GM23338 (cell line): ENCODE measurements at regions not wholly inside any gene's neighbourhood (a gene's known extent, or its start where the extent isn't known, plus 50 kb on each side); places are given as distances from the start of the nearest gene placed in this dataset.

Source experiments
- ATAC-seq: fragments of 200-7000 bp; cut with Tn5 transposase; 3 replicates; pipeline ENCODE4 v1.9.1; 2020
- DNase-seq: peaks from one replicate; pipeline ENCODE4 v3.0.0-alpha.2; 2015; ENCODE audit warnings: low spot score
- H2AFZ ChIP-seq: fragments of 200-600 bp; sonication (generic); 2 replicates; pipeline ENCODE4 v1.8.0; 2016; ENCODE audit warnings: antibody characterized with exemption, mild to moderate bottlenecking, moderate library complexity
- H3F3A ChIP-seq: fragments of 200-600 bp; sonication (generic); replicated peaks from 2 replicates; pipeline ENCODE4 v1.8.0; 2017; ENCODE audit warnings: antibody characterized with exemption, mixed run types, low read depth
- H3K27ac ChIP-seq: fragments of 200-600 bp; sonication (generic); 2 replicates; pipeline ENCODE4 v1.6.1; 2016; ENCODE audit warnings: low read depth
- H3K27me3 ChIP-seq: fragments of 200-600 bp; sonication (generic); 2 replicates; pipeline ENCODE4 v1.8.0; 2016; ENCODE audit warnings: mild to moderate bottlenecking, mixed run types, moderate library complexity; ENCODE audit not compliant: insufficient read depth
- H3K36me3 ChIP-seq: fragments of 200-600 bp; sonication (generic); 2 replicates; pipeline ENCODE4 v1.8.0; 2016; ENCODE audit warnings: mild to moderate bottlenecking; ENCODE audit not compliant: insufficient read depth
- H3K4me1 ChIP-seq: fragments of 200-600 bp; sonication (generic); 2 replicates; pipeline ENCODE4 v1.8.0; 2016; ENCODE audit warnings: mild to moderate bottlenecking, moderate library complexity; ENCODE audit not compliant: insufficient read depth
- H3K4me2 ChIP-seq: fragments of 200-600 bp; sonication (generic); 2 replicates; pipeline ENCODE4 v1.7.1; 2017; ENCODE audit warnings: mixed run types
- H3K4me3 ChIP-seq: fragments of 200-600 bp; sonication (generic); 2 replicates; pipeline ENCODE4 v1.6.1; 2016; ENCODE audit warnings: mixed run types
- H3K79me2 ChIP-seq: fragments of 200-600 bp; sonication (generic); replicated peaks from 2 replicates; pipeline ENCODE4 v1.8.0; 2017; ENCODE audit warnings: mild to moderate bottlenecking; ENCODE audit not compliant: insufficient read depth
- H3K9me2 ChIP-seq: fragments of 200-600 bp; sonication (generic); 2 replicates; pipeline ENCODE4 v1.8.0; 2017; ENCODE audit not compliant: insufficient read depth
- H4K20me1 ChIP-seq: fragments of 200-600 bp; sonication (generic); replicated peaks from 2 replicates; pipeline ENCODE4 v1.8.0; 2017; ENCODE audit warnings: mild to moderate bottlenecking; ENCODE audit not compliant: insufficient read depth
- H3K27ac Mint-ChIP-seq: 2 replicates; pipeline ENCODE4 v1.8.0; 2020; ENCODE audit warnings: inconsistent platforms, mild to moderate bottlenecking, moderate library complexity, mixed read lengths
- H3K27me3 Mint-ChIP-seq: 3 replicates; pipeline ENCODE4 v1.8.0; 2022; ENCODE audit warnings: low read depth, mild to moderate bottlenecking, moderate library complexity, mixed read lengths, inconsistent platforms; ENCODE audit not compliant: insufficient read depth, poor library complexity
- H3K36me3 Mint-ChIP-seq: 3 replicates; pipeline ENCODE4 v1.8.0; 2021; ENCODE audit warnings: low read depth, mild to moderate bottlenecking, inconsistent platforms, moderate library complexity, mixed read lengths
- H3K4me1 Mint-ChIP-seq: 3 replicates; pipeline ENCODE4 v1.8.0; 2020; ENCODE audit warnings: mild to moderate bottlenecking, inconsistent platforms, mixed read lengths
- H3K4me3 Mint-ChIP-seq: 3 replicates; pipeline ENCODE4 v1.8.0; 2021; ENCODE audit warnings: moderate library complexity, mild to moderate bottlenecking, inconsistent platforms, mixed read lengths
- H3K9me3 Mint-ChIP-seq: 3 replicates; pipeline ENCODE4 v1.8.0; 2020; ENCODE audit warnings: moderate library complexity, mild to moderate bottlenecking, inconsistent platforms, mixed read lengths
- CREB1 ChIP-seq: fragments of 250-450 bp; sonication (Bioruptor Pico); IDR thresholded peaks from 2 replicates; pipeline ENCODE4 v1.5.0; 2020; ENCODE audit warnings: low read depth, mild to moderate bottlenecking, moderate library complexity
- CTCF ChIP-seq, 2 experiments: fragments of 200-600 bp in 1 of 2; sonication (generic) in 1 of 2; conservative IDR thresholded peaks; 2 replicates each; pipeline versions ENCODE4 v1.5.1 to v1.6.1; 2016 to 2017; ENCODE audit warnings: antibody characterized with exemption in 2 of 2, low read depth in 2 of 2, mild to moderate bottlenecking in 2 of 2, moderate library complexity in 1 of 2
- ETS1 ChIP-seq: IDR thresholded peaks from 2 replicates; pipeline ENCODE4 v1.6.1; 2016; ENCODE audit warnings: antibody characterized with exemption
- EZH2 ChIP-seq: fragments of 200-600 bp; sonication (generic); IDR thresholded peaks from one replicate; pipeline ENCODE4 v1.8.0; 2017; ENCODE audit warnings: antibody characterized with exemption, mild to moderate bottlenecking, low read depth; ENCODE audit not compliant: unreplicated experiment
- EZH2phosphoT487 ChIP-seq: fragments of 200-600 bp; sonication (generic); IDR thresholded peaks from one replicate; pipeline ENCODE4 v1.8.1; 2018; ENCODE audit warnings: antibody characterized with exemption; ENCODE audit not compliant: unreplicated experiment
- JUNB ChIP-seq: IDR thresholded peaks from one replicate; pipeline ENCODE4 v1.6.1; 2016; ENCODE audit warnings: antibody characterized with exemption; ENCODE audit not compliant: unreplicated experiment
- NANOG ChIP-seq: IDR thresholded peaks from 2 replicates; pipeline ENCODE4 v1.6.1; 2016; ENCODE audit warnings: antibody characterized with exemption, borderline replicate concordance
- POLR2AphosphoS5 ChIP-seq: IDR thresholded peaks from 2 replicates; pipeline ENCODE4 v1.6.1; 2016; ENCODE audit warnings: antibody characterized with exemption, low read depth
- REST ChIP-seq: IDR thresholded peaks from one replicate; pipeline ENCODE4 v1.6.1; 2018; ENCODE audit warnings: antibody characterized with exemption; ENCODE audit not compliant: unreplicated experiment
- STAT1 ChIP-seq: IDR thresholded peaks from one replicate; pipeline ENCODE4 v1.6.1; 2016; ENCODE audit warnings: antibody characterized with exemption; ENCODE audit not compliant: unreplicated experiment
- ZNF114 ChIP-seq: fragments of 250-450 bp; sonication (Bioruptor Pico); IDR thresholded peaks from 2 replicates; pipeline ENCODE4 v1.5.0; 2020; ENCODE audit warnings: mild to moderate bottlenecking, moderate library complexity
- ZNF331 ChIP-seq: fragments of 250-450 bp; sonication (Bioruptor Pico); IDR thresholded peaks from 2 replicates; pipeline ENCODE4 v1.5.0; 2020; ENCODE audit warnings: low read depth, mild to moderate bottlenecking, moderate library complexity
- ZNF462 ChIP-seq: fragments of 250-450 bp; sonication (Bioruptor Pico); IDR thresholded peaks from 2 replicates; pipeline ENCODE4 v1.5.0; 2020; ENCODE audit warnings: mild to moderate bottlenecking, moderate library complexity

GRCh38 chr12:94777936-94778335 lies 127.6 kb upstream of the TMCC3 start:
- no peak overlapping the region for H3K4me3 Mint-ChIP-seq
- no peaks in the 10 kb centered on the region for H3K9me2 ChIP-seq
- no peaks in the 10 kb centered on the region for H3K79me2 ChIP-seq
- H3K36me3 Mint-ChIP-seq, result no peaks in the 10 kb centered on the region
- H3K27me3 Mint-ChIP-seq, result peaks cover 2% of the 10 kb centered on the region
- no peak overlapping the region for H2AFZ ChIP-seq
- TF ChIP-seq CTCF (conservative IDR thresholded peaks at IDR 0.05; ENCODE audit: low read depth in 2 of 2) (no peak), POLR2AphosphoS5 (no peak), EZH2 (no peak), ZNF331 (CRISPR knock-in tag) (no peak), CREB1 (CRISPR knock-in tag) (no peak), ZNF462 (CRISPR knock-in tag) (no peak), ETS1 (no peak), EZH2phosphoT487 (no peak), NANOG (no peak), JUNB (no peak), ZNF114 (no peak), REST (no peak), STAT1 (no peak)
- H3K9me3 Mint-ChIP-seq, result no peaks in the 10 kb centered on the region
- no peak overlapping the region for H3K27ac Mint-ChIP-seq
- H3K27ac ChIP-seq, result no peak overlapping the region
- H4K20me1 ChIP-seq, result no peaks in the 10 kb centered on the region
- no peak overlapping the region for H3K4me3 ChIP-seq
- peaks cover 2% of the 10 kb centered on the region; the same call in 1 of the 2 replicates for H3K4me1 ChIP-seq
- no peaks in the 10 kb centered on the region for H3K27me3 ChIP-seq
- H3K4me1 Mint-ChIP-seq, result peaks cover 3% of the 10 kb centered on the region; the same call in 2 of the 3 replicates
- no peaks in the 10 kb centered on the region for H3F3A ChIP-seq
- DNase-seq (no peak), ATAC-seq (no peak)
- no peaks in the 10 kb centered on the region for H3K36me3 ChIP-seq
- H3K4me2 ChIP-seq, result no peak overlapping the region
